ENCODE measurements at regions not wholly inside any gene's neighbourhood (a gene's known extent, or its start where the extent isn't known, plus 50 kb on each side); places are given as distances from the start of the nearest gene placed in this dataset.

GRCh38 chr10:4733843-4734224, 92.2 kb upstream of the AKR1E2 start:
- Histone ChIP-seq H3K4me3 (no peak overlapping the region), H3K79me2 (no peaks in the 10 kb centered on the region), H3K36me3 (replicated peaks; ENCODE audit: insufficient read depth, low read depth) (no peaks in the 10 kb centered on the region), H3K27ac (no peak overlapping the region), H3K9me2 (replicated peaks; ENCODE audit: insufficient read depth) (no peaks in the 10 kb centered on the region), H3K4me1 (ENCODE audit: insufficient read depth) (no peaks in the 10 kb centered on the region), H3K4me2 (no peak overlapping the region), H3K9me3 (ENCODE audit: low read depth) (no peaks in the 10 kb centered on the region), H2AFZ (no peak overlapping the region), H3K27me3 (no peaks in the 10 kb centered on the region), H4K20me1 (ENCODE audit: insufficient read depth, poor library complexity, severe bottlenecking) (no peaks in the 10 kb centered on the region)
- TF ChIP-seq EZH2 (IDR thresholded peaks at IDR 0.05; ENCODE audit: borderline replicate concordance) (no peak), CTCF (IDR thresholded peaks at IDR 0.05; ENCODE audit: poor library complexity) (no peak), EZH2phosphoT487 (IDR thresholded peaks at IDR 0.05; ENCODE audit: low read depth, severe bottlenecking, unreplicated experiment) (no peak)
- WGBS (ENCODE audit: low lambda C conversion rate, missing lambda C conversion rate) = 92% methylated on average over 3 of the region's 3 CpGs
- DNase-seq (ENCODE audit: low spot score) = no peak

GRCh38 chr10:4733150-4733842, 92.7 kb upstream of the AKR1E2 start:
- H3K9me2 ChIP-seq (replicated peaks; ENCODE audit: insufficient read depth) = no peaks in the 10 kb centered on the region
- H3K4me3 ChIP-seq = no peak overlapping the region
- no peaks in the 10 kb centered on the region for H3K27me3 ChIP-seq
- H3K79me2 ChIP-seq = no peaks in the 10 kb centered on the region
- H4K20me1 ChIP-seq (ENCODE audit: insufficient read depth, poor library complexity, severe bottlenecking) = no peaks in the 10 kb centered on the region
- TF ChIP-seq EZH2 (IDR thresholded peaks at IDR 0.05; ENCODE audit: borderline replicate concordance) (no peak), CTCF (IDR thresholded peaks at IDR 0.05; ENCODE audit: poor library complexity) (no peak), EZH2phosphoT487 (IDR thresholded peaks at IDR 0.05; ENCODE audit: low read depth, severe bottlenecking, unreplicated experiment) (no peak)
- no peak overlapping the region for H3K4me2 ChIP-seq
- WGBS (ENCODE audit: low lambda C conversion rate, missing lambda C conversion rate) = 87% methylated on average over 7 of the region's 7 CpGs
- no peaks in the 10 kb centered on the region for H3K9me3 ChIP-seq (ENCODE audit: low read depth)
- H2AFZ ChIP-seq = no peak overlapping the region
- H3K4me1 ChIP-seq (ENCODE audit: insufficient read depth) = no peaks in the 10 kb centered on the region
- no peaks in the 10 kb centered on the region for H3K36me3 ChIP-seq (replicated peaks; ENCODE audit: insufficient read depth, low read depth)
- H3K27ac ChIP-seq = peak overlapping the region; percentile 36
- DNase-seq (ENCODE audit: low spot score) = peak; percentile 21

GRCh38 chr10:4730998-4731397, 95.0 kb upstream of the AKR1E2 start:
- H3K36me3 ChIP-seq (replicated peaks; ENCODE audit: insufficient read depth, low read depth) = no peaks in the 10 kb centered on the region
- no peak overlapping the region for H3K4me2 ChIP-seq
- H3K27ac ChIP-seq = no peak overlapping the region
- no peaks in the 10 kb centered on the region for H4K20me1 ChIP-seq (ENCODE audit: insufficient read depth, poor library complexity, severe bottlenecking)
- no peak overlapping the region for H2AFZ ChIP-seq
- no peaks in the 10 kb centered on the region for H3K4me1 ChIP-seq (ENCODE audit: insufficient read depth)
- TF ChIP-seq EZH2 (IDR thresholded peaks at IDR 0.05; ENCODE audit: borderline replicate concordance) (no peak), EZH2phosphoT487 (IDR thresholded peaks at IDR 0.05; ENCODE audit: low read depth, severe bottlenecking, unreplicated experiment) (no peak), CTCF (IDR thresholded peaks at IDR 0.05; ENCODE audit: poor library complexity) (no peak)
- 99% methylated on average over 3 of the region's 3 CpGs for WGBS (ENCODE audit: low lambda C conversion rate, missing lambda C conversion rate)
- no peak overlapping the region for H3K4me3 ChIP-seq
- H3K27me3 ChIP-seq = no peaks in the 10 kb centered on the region
- H3K9me3 ChIP-seq (ENCODE audit: low read depth) = no peaks in the 10 kb centered on the region
- H3K9me2 ChIP-seq (replicated peaks; ENCODE audit: insufficient read depth) = no peaks in the 10 kb centered on the region
- no peak for DNase-seq (ENCODE audit: low spot score)
- no peaks in the 10 kb centered on the region for H3K79me2 ChIP-seq
